ACC112 (cell line): ENCODE measurements at regions not wholly inside any gene's neighbourhood (a gene's known extent, or its start where the extent isn't known, plus 50 kb on each side); places are given as distances from the start of the nearest gene placed in this dataset.
"Not testable (repeated sequence)": the region's sequence is repeated elsewhere in the genome, so short reads cannot be mapped to it uniquely, and the experiment has no call there.

ENCODE experiments used
- H2AFZ ChIP-seq: fragments of 200-600 bp; sonication (generic); one replicate; pipeline ENCODE4 v1.6.0; 2017; ENCODE audit warnings: antibody characterized with exemption, low read length; ENCODE audit not compliant: unreplicated experiment
- H3K27ac ChIP-seq: fragments of 200-600 bp; sonication (generic); 2 replicates; pipeline ENCODE4 v1.5.1; 2014; ENCODE audit warnings: low read depth, mild to moderate bottlenecking, antibody characterized with exemption, low read length, moderate library complexity
- H3K27me3 ChIP-seq: fragments of 200-600 bp; sonication (generic); 2 replicates; pipeline ENCODE4 v1.6.1; 2014; ENCODE audit warnings: mild to moderate bottlenecking, antibody characterized with exemption, low read length, moderate library complexity, mixed read lengths; ENCODE audit not compliant: insufficient read depth
- H3K36me3 ChIP-seq: fragments of 200-600 bp; sonication (generic); 2 replicates; pipeline ENCODE4 v1.6.1; 2016; ENCODE audit warnings: mild to moderate bottlenecking, antibody characterized with exemption, low read length, moderate library complexity, mixed read lengths; ENCODE audit not compliant: insufficient read depth
- H3K4me1 ChIP-seq: fragments of 200-600 bp; sonication (generic); one replicate; pipeline ENCODE4 v1.6.1; 2016; ENCODE audit warnings: low read length, mixed read lengths; ENCODE audit not compliant: insufficient read depth, unreplicated experiment, control insufficient read depth
- H3K4me3 ChIP-seq: fragments of 200-600 bp; sonication (generic); 2 replicates; pipeline ENCODE4 v1.5.1; 2014; ENCODE audit warnings: mild to moderate bottlenecking, low read depth, low read length
- H3K79me2 ChIP-seq: fragments of 200-600 bp; sonication (generic); one replicate; pipeline ENCODE4 v1.6.0; 2016; ENCODE audit warnings: low read length; ENCODE audit not compliant: control insufficient read depth, unreplicated experiment, insufficient read depth

GRCh38 chr3:81364411-81364810, 397.0 kb downstream of the GBE1 start:
- no peak overlapping the region for H3K4me3 ChIP-seq
- no peak overlapping the region for H3K27ac ChIP-seq
- peak overlapping the region; percentile 12 for H2AFZ ChIP-seq
- no peaks in the 10 kb centered on the region for H3K36me3 ChIP-seq
- no peaks in the 10 kb centered on the region for H3K4me1 ChIP-seq
- H3K79me2 ChIP-seq: no peaks in the 10 kb centered on the region
- no peaks in the 10 kb centered on the region for H3K27me3 ChIP-seq

- no peak overlapping the region for H3K27ac ChIP-seq
- H3K36me3 ChIP-seq: no peaks in the 10 kb centered on the region
- H3K4me3 ChIP-seq: no peak overlapping the region
- no peaks in the 10 kb centered on the region for H3K4me1 ChIP-seq
- H2AFZ ChIP-seq: peak overlapping the region; percentile 12
- no peaks in the 10 kb centered on the region for H3K27me3 ChIP-seq
- H3K79me2 ChIP-seq: no peaks in the 10 kb centered on the region
Measured at GRCh38 chr3:81363816-81364215, 397.6 kb downstream of the GBE1 start.

- Histone ChIP-seq H3K4me3 (no peak overlapping the region), H3K4me1 (no peaks in the 10 kb centered on the region), H2AFZ (no peak overlapping the region), H3K27ac (no peak overlapping the region), H3K79me2 (no peaks in the 10 kb centered on the region), H3K27me3 (no peaks in the 10 kb centered on the region), H3K36me3 (no peaks in the 10 kb centered on the region)
Measured at GRCh38 chr3:81354119-81354518, 407.3 kb downstream of the GBE1 start.

GRCh38 chr3:81352867-81353266, 408.6 kb downstream of the GBE1 start:
- Histone ChIP-seq H3K79me2 (no peaks in the 10 kb centered on the region), H3K27ac (no peak overlapping the region), H2AFZ (no peak overlapping the region), H3K4me1 (no peaks in the 10 kb centered on the region), H3K27me3 (no peaks in the 10 kb centered on the region), H3K36me3 (no peaks in the 10 kb centered on the region), H3K4me3 (no peak overlapping the region)

GRCh38 chr3:81349816-81350340, 411.6 kb downstream of the GBE1 start:
- no peak overlapping the region for H3K27ac ChIP-seq
- H3K4me3 ChIP-seq: no peak overlapping the region
- no peaks in the 10 kb centered on the region for H3K4me1 ChIP-seq
- no peak overlapping the region for H2AFZ ChIP-seq
- H3K79me2 ChIP-seq: no peaks in the 10 kb centered on the region
- H3K27me3 ChIP-seq: no peaks in the 10 kb centered on the region
- no peaks in the 10 kb centered on the region for H3K36me3 ChIP-seq

- Histone ChIP-seq H3K27ac (no peak overlapping the region), H3K4me3 (no peak overlapping the region), H3K79me2 (no peaks in the 10 kb centered on the region), H3K27me3 (no peaks in the 10 kb centered on the region), H2AFZ (no peak overlapping the region), H3K36me3 (no peaks in the 10 kb centered on the region), H3K4me1 (peaks cover 4% of the 10 kb centered on the region)
Measured at GRCh38 chr3:81339040-81339845, 422.2 kb downstream of the GBE1 start.

- H3K79me2 ChIP-seq: no peaks in the 10 kb centered on the region
- no peak overlapping the region for H2AFZ ChIP-seq
- no peak overlapping the region for H3K4me3 ChIP-seq
- H3K36me3 ChIP-seq: no peaks in the 10 kb centered on the region
- no peaks in the 10 kb centered on the region for H3K4me1 ChIP-seq
- no peaks in the 10 kb centered on the region for H3K27me3 ChIP-seq
- H3K27ac ChIP-seq: no peak overlapping the region
Measured at GRCh38 chr3:81336470-81336869, 425.0 kb downstream of the GBE1 start.

GRCh38 chr3:81329835-81330234, 431.6 kb downstream of the GBE1 start:
- not testable (repeated sequence) for H3K27me3 ChIP-seq, H3K4me3 ChIP-seq, H3K27ac ChIP-seq, H2AFZ ChIP-seq, H3K4me1 ChIP-seq, H3K79me2 ChIP-seq, H3K36me3 ChIP-seq

- Histone ChIP-seq H2AFZ (no peak overlapping the region), H3K27me3 (no peaks in the 10 kb centered on the region), H3K4me3 (no peak overlapping the region), H3K27ac (no peak overlapping the region), H3K4me1 (no peaks in the 10 kb centered on the region), H3K79me2 (no peaks in the 10 kb centered on the region), H3K36me3 (no peaks in the 10 kb centered on the region)
Measured at GRCh38 chr3:81326245-81326644, 435.2 kb downstream of the GBE1 start.

- Histone ChIP-seq H3K79me2 (no peaks in the 10 kb centered on the region), H2AFZ (no peak overlapping the region)
Measured at GRCh38 chr3:81320862-81321261, 440.6 kb downstream of the GBE1 start.

GRCh38 chr3:81315030-81315429, 446.4 kb downstream of the GBE1 start:
- H3K36me3 ChIP-seq: no peaks in the 10 kb centered on the region

More at GRCh38 chr3:81320862-81321261, 440.6 kb downstream of the GBE1 start:
- Histone ChIP-seq H3K27ac (no peak overlapping the region), H3K27me3 (no peaks in the 10 kb centered on the region), H3K36me3 (no peaks in the 10 kb centered on the region), H3K4me3 (no peak overlapping the region), H3K4me1 (no peaks in the 10 kb centered on the region)

More at GRCh38 chr3:81315030-81315429, 446.4 kb downstream of the GBE1 start:
- H3K79me2 ChIP-seq: no peaks in the 10 kb centered on the region
- H3K27ac ChIP-seq: no peak overlapping the region
- no peak overlapping the region for H3K4me3 ChIP-seq
- no peak overlapping the region for H2AFZ ChIP-seq
- no peaks in the 10 kb centered on the region for H3K27me3 ChIP-seq
- no peaks in the 10 kb centered on the region for H3K4me1 ChIP-seq
